ENCODE measurements at regions not wholly inside any gene's neighbourhood (a gene's known extent, or its start where the extent isn't known, plus 50 kb on each side); places are given as distances from the start of the nearest gene placed in this dataset.

DNA sequence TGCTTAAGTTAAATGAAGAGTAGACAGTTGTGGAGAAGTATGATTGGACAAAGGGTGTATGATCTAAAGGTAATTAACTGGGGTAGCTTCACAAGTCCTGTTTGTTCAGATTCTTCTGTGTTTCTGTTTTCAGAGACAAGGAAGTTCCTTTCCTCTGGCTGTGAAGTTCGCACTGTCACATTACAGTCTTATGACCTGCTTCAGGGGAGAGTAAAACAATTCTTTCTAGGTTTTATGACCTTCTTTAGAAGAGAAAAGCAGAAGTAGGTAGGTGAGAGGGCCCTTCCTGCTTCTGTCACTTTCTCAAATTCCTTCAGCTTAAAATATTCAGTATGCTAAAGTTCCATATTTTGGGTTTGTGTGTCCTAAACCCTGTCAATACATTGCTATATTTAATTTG lies 211.9 kb downstream of the SOX3 start:
- Histone ChIP-seq H3K27ac (no peak overlapping the region), H3K27me3 (no peaks in the 10 kb centered on the region), H3K9me3 (no peaks in the 10 kb centered on the region), H3K36me3 (no peaks in the 10 kb centered on the region), H3K4me1 (no peaks in the 10 kb centered on the region), H3K4me3 (no peak overlapping the region)
- TF ChIP-seq CTCF (IDR thresholded peaks at IDR 0.05), result no peak
- no peak for TF ChIP-seq EP300 (IDR thresholded peaks at IDR 0.05)
- TF ChIP-seq POLR2AphosphoS5 (IDR thresholded peaks at IDR 0.05), result no peak
- no peak for TF ChIP-seq POLR2A (IDR thresholded peaks at IDR 0.05)
- DNase-seq (ENCODE audit: low spot score in 2 of 2), result no peak
- WGBS, result 36% methylated on average over 1 of the region's 1 CpG

DNA sequence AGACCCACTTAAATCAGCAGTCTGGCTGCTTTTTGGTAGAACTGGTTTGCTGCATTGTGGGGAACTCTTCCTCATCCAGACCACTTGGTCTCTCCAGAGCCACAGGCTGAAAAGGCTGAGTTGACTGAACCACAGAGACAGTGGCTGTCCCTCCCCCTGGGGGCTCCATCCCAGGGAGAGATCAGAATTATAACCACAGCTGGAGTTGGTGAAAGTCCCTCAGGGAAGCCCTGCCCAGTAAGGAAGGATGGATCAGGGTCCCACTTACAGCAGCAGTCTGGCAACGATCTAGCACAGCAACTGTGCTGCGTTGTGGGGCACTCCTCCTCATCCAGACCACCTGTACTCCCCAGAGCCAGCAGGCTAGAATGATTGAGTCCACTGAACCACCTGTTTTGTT lies 212.7 kb downstream of the SOX3 start:
- H3K4me3 ChIP-seq, result no peak overlapping the region
- H3K4me1 ChIP-seq, result no peaks in the 10 kb centered on the region
- no peak for TF ChIP-seq POLR2A (IDR thresholded peaks at IDR 0.05)
- no peak for TF ChIP-seq POLR2AphosphoS5 (IDR thresholded peaks at IDR 0.05)
- no peak for TF ChIP-seq CTCF (IDR thresholded peaks at IDR 0.05)
- no peak for DNase-seq (ENCODE audit: low spot score in 2 of 2)
- no peak overlapping the region for H3K27ac ChIP-seq
- no peaks in the 10 kb centered on the region for H3K36me3 ChIP-seq
- 71% methylated on average over 2 of the region's 2 CpGs for WGBS
- H3K27me3 ChIP-seq, result no peaks in the 10 kb centered on the region
- H3K9me3 ChIP-seq, result no peaks in the 10 kb centered on the region

DNA sequence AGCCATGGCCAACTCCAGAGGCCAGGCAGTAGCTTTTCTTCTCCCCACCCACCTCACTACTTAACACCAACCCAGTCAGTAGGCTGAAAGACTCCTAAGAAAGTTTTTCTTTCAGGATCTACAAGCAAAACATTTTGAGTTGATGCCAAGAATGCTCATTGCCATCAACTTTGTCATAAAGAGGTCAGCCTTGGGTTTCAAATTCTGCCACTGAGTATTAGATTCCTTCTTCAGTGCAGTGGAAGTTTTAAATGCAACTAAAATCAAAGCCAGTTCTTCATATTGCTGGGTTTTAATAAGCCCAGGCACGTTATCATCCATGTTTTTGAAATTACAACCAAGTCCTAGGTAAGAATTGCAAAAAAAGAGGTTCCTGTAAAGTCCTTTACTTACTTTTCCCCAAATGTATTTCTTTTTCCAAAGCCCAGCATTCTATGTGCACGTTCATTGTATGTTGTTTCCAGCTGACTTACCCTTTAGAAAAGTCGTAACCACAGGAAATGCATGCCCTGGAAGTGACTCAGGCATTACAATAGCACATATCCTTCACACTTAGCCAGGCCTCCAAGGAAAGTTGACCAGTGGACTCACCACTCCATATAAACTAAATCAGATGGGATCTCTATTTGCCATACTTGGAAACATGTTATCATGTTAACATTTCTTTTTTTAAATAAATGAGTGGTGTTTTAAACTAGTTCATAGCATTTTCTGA lies 229.9 kb downstream of the SOX3 start:
- Histone ChIP-seq H3K27ac (no peak overlapping the region), H3K27me3 (no peaks in the 10 kb centered on the region), H3K9me3 (no peaks in the 10 kb centered on the region), H3K4me1 (no peaks in the 10 kb centered on the region), H3K4me3 (no peak overlapping the region), H3K36me3 (no peaks in the 10 kb centered on the region)
- no peak for TF ChIP-seq POLR2A (IDR thresholded peaks at IDR 0.05)
- no peak for TF ChIP-seq EP300 (IDR thresholded peaks at IDR 0.05)
- no peak for TF ChIP-seq CTCF (IDR thresholded peaks at IDR 0.05)
- no peak for TF ChIP-seq POLR2AphosphoS5 (IDR thresholded peaks at IDR 0.05)
- 32% methylated on average over 3 of the region's 3 CpGs for WGBS
- DNase-seq (ENCODE audit: low spot score in 2 of 2), result no peak

DNA sequence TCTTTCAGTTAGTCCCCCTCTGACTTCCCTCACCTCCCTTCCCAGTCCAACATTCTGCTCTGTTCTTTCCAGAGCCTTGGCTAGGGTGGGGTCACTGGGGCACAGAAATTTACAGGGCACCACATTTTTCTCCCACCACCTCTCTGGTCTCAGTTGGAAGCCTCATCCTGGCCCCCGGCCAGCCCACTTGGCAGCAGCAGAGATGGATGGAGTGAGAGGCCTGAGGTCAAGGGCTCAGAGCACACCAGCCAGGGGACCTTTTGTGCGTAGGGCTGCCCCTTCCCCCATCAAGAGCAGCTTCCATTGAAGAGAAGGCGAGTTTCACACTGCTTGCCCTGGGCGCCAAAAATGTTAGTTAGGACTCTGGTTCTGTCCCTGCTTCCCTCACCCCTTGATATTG lies 230.9 kb downstream of the SOX3 start:
- H3K4me1 ChIP-seq, result no peaks in the 10 kb centered on the region
- DNase-seq (ENCODE audit: low spot score in 2 of 2), result no peak
- no peak for TF ChIP-seq EP300 (IDR thresholded peaks at IDR 0.05)
- no peak for TF ChIP-seq CTCF (IDR thresholded peaks at IDR 0.05)
- TF ChIP-seq POLR2A (IDR thresholded peaks at IDR 0.05), result no peak
- no peak for TF ChIP-seq POLR2AphosphoS5 (IDR thresholded peaks at IDR 0.05)
- no peaks in the 10 kb centered on the region for H3K36me3 ChIP-seq
- no peaks in the 10 kb centered on the region for H3K9me3 ChIP-seq
- no peak overlapping the region for H3K4me3 ChIP-seq
- WGBS, result 61% methylated on average over 4 of the region's 4 CpGs
- H3K27me3 ChIP-seq, result no peaks in the 10 kb centered on the region
- no peak overlapping the region for H3K27ac ChIP-seq

- Histone ChIP-seq H3K9me3 (no peaks in the 10 kb centered on the region), H3K4me3 (no peak overlapping the region), H3K27me3 (no peaks in the 10 kb centered on the region), H3K27ac (no peak overlapping the region), H3K4me1 (no peaks in the 10 kb centered on the region), H3K36me3 (no peaks in the 10 kb centered on the region)
- DNase-seq (ENCODE audit: low spot score in 2 of 2), result no peak
- TF ChIP-seq EP300 (IDR thresholded peaks at IDR 0.05) (no peak), POLR2AphosphoS5 (IDR thresholded peaks at IDR 0.05) (no peak), CTCF (IDR thresholded peaks at IDR 0.05) (no peak), POLR2A (IDR thresholded peaks at IDR 0.05) (no peak)
- WGBS, result 57% methylated on average over 10 of the region's 10 CpGs
These were observed 254.5 kb downstream of the SOX3 start for GRCh38 chrX:140250391-140250790.

Data from suprapubic skin (tissue), 4 donors.